ENCODE measurements at regions not wholly inside any gene's neighbourhood (a gene's known extent, or its start where the extent isn't known, plus 50 kb on each side); places are given as distances from the start of the nearest gene placed in this dataset.

- no peak for DNase-seq (ENCODE audit: low spot score)
Measured at GRCh38 chr6:21990577-21990976, 306.3 kb downstream of the PRL start.

GRCh38 chr6:21992178-21992967, 304.5 kb downstream of the PRL start:
- no peak for DNase-seq (ENCODE audit: low spot score)

GRCh38 chr6:21993841-21994240, 303.0 kb downstream of the PRL start:
- no peak for DNase-seq (ENCODE audit: low spot score)

- DNase-seq (ENCODE audit: low spot score): no peak
Measured at GRCh38 chr6:21994821-21995220, 302.0 kb downstream of the PRL start.

- DNase-seq (ENCODE audit: low spot score): no peak
Measured at GRCh38 chr6:21995318-21995717, 301.5 kb downstream of the PRL start.

- DNase-seq (ENCODE audit: low spot score): no peak
Measured at GRCh38 chr6:21996425-21997118, 300.3 kb downstream of the PRL start.

GRCh38 chr6:21997119-21998037, 299.5 kb downstream of the PRL start:
- no peak for DNase-seq (ENCODE audit: low spot score)

GRCh38 chr6:21998582-21998981, 298.3 kb downstream of the PRL start:
- DNase-seq (ENCODE audit: low spot score): no peak

GRCh38 chr6:21999012-21999528, 297.8 kb downstream of the PRL start:
- DNase-seq (ENCODE audit: low spot score): no peak

- DNase-seq (ENCODE audit: low spot score): no peak
Measured at GRCh38 chr6:21999741-22000140, 297.1 kb downstream of the PRL start.

GRCh38 chr6:22001396-22002027, 295.3 kb downstream of the PRL start:
- no peak for DNase-seq (ENCODE audit: low spot score)

GRCh38 chr6:22003287-22003686, 293.5 kb downstream of the PRL start:
- DNase-seq (ENCODE audit: low spot score): no peak

- DNase-seq (ENCODE audit: low spot score): no peak
Measured at GRCh38 chr6:22006795-22007194, 290.0 kb downstream of the PRL start.

- no peak for DNase-seq (ENCODE audit: low spot score)
Measured at GRCh38 chr6:22007469-22007868, 289.4 kb downstream of the PRL start.

- no peak for DNase-seq (ENCODE audit: low spot score)
Measured at GRCh38 chr6:22008248-22008836, 288.5 kb downstream of the PRL start.

- DNase-seq (ENCODE audit: low spot score): no peak
Measured at GRCh38 chr6:22010102-22010501, 286.7 kb downstream of the PRL start.

- DNase-seq (ENCODE audit: low spot score): no peak
Measured at GRCh38 chr6:22015216-22015615, 281.6 kb downstream of the PRL start.

GRCh38 chr6:22015944-22016343, 280.9 kb downstream of the PRL start:
- DNase-seq (ENCODE audit: low spot score): no peak

- no peak for DNase-seq (ENCODE audit: low spot score)
Measured at GRCh38 chr6:22017272-22017671, 279.6 kb downstream of the PRL start.

GRCh38 chr6:22017766-22018165, 279.1 kb downstream of the PRL start:
- DNase-seq (ENCODE audit: low spot score): no peak

- DNase-seq (ENCODE audit: low spot score): no peak
Measured at GRCh38 chr6:22019857-22020256, 277.0 kb downstream of the PRL start.
